SJCRH30 (cell line): ENCODE measurements at regions not wholly inside any gene's neighbourhood (a gene's known extent, or its start where the extent isn't known, plus 50 kb on each side); places are given as distances from the start of the nearest gene placed in this dataset.
"Not testable (repeated sequence)": the region's sequence is repeated elsewhere in the genome, so short reads cannot be mapped to it uniquely, and the experiment has no call there.

Experiments used
- DNase-seq, 2 experiments: peaks; one replicate each; pipeline ENCODE4 v3.0.0-alpha.2; 2015 to 2020
- H3K27ac ChIP-seq: fragments of 250-450 bp; sonication (Bioruptor Pico); 2 replicates; pipeline ENCODE4 v1.5.1; 2020; ENCODE audit warnings: mild to moderate bottlenecking, moderate library complexity
- H3K27me3 ChIP-seq: fragments of 250-450 bp; sonication (Bioruptor Pico); 2 replicates; pipeline ENCODE4 v1.5.1; 2020; ENCODE audit warnings: mild to moderate bottlenecking, moderate library complexity
- H3K36me3 ChIP-seq: fragments of 250-450 bp; sonication (Bioruptor Pico); 2 replicates; pipeline ENCODE4 v1.5.1; 2020; ENCODE audit warnings: mild to moderate bottlenecking, moderate library complexity
- H3K4me1 ChIP-seq: fragments of 250-450 bp; sonication (Bioruptor Pico); 2 replicates; pipeline ENCODE4 v1.5.1; 2020; ENCODE audit warnings: mild to moderate bottlenecking, moderate library complexity
- H3K4me3 ChIP-seq: fragments of 250-450 bp; sonication (Bioruptor Pico); 2 replicates; pipeline ENCODE4 v1.5.1; 2020; ENCODE audit warnings: mild to moderate bottlenecking, moderate library complexity
- H3K9me3 ChIP-seq: fragments of 250-450 bp; sonication (Bioruptor Pico); replicated peaks from 2 replicates; pipeline ENCODE4 v1.5.1; 2020; ENCODE audit warnings: mild to moderate bottlenecking, moderate library complexity

- H3K27me3 ChIP-seq: no peaks in the 10 kb centered on the region
- no peak for DNase-seq
- no peak overlapping the region for H3K4me3 ChIP-seq
- H3K9me3 ChIP-seq: no peaks in the 10 kb centered on the region
- no peaks in the 10 kb centered on the region for H3K36me3 ChIP-seq
- no peaks in the 10 kb centered on the region for H3K4me1 ChIP-seq
- H3K27ac ChIP-seq: no peak overlapping the region
Measured at GRCh38 chr10:23717913-23718312, 279.0 kb downstream of the OTUD1 start.

GRCh38 chr10:23718946-23719345, 280.1 kb downstream of the OTUD1 start:
- Histone ChIP-seq H3K4me3 (no peak overlapping the region), H3K27ac (no peak overlapping the region), H3K36me3 (no peaks in the 10 kb centered on the region), H3K27me3 (no peaks in the 10 kb centered on the region), H3K9me3 (no peaks in the 10 kb centered on the region), H3K4me1 (no peaks in the 10 kb centered on the region)
- no peak for DNase-seq

DNA sequence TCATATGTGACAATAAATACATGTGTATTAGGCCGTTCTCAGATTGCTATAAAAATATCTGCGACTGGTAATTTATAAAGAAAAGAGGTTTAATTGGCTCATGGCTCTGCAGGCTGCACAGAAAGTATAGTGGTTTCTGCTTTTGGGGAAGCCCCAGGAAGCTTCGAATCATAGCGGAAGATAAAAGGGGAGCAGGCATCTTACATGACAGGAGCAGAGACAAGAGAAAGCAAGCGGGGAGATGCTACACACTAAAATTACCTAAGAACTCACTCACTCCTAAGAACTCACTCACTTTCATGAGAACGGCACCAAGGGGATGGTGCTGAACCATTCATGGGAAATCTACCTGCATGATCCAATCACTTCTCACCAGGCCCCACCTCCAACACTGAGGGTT, 284.9 kb downstream of the OTUD1 start:
- Histone ChIP-seq H3K27ac (no peak overlapping the region), H3K36me3 (no peaks in the 10 kb centered on the region), H3K4me1 (no peaks in the 10 kb centered on the region), H3K27me3 (no peaks in the 10 kb centered on the region), H3K9me3 (0 out of 2 replicates have a peak, but pooled peaks cover 4% of the 10 kb centered on the region), H3K4me3 (no peak overlapping the region)
- DNase-seq: no peak

DNA sequence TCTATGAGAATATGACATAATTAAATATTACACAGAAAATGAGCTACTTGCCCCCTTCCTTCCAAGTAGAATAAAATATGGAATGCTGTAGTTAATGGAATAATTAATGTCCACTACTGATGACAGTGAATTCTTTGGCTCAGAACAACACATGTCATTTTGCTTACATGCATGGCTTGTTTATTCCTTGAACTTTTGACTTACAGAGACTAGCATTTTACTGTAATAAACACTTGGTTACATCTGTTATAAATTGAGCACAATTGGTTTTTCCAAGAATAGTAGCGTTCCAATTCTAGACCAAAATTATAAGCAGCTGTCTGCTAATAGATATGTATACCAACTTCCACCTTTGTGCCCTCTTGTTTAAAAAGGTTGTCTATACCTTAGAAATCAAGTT, 286.7 kb downstream of the OTUD1 start:
- no peak for DNase-seq
- Histone ChIP-seq H3K9me3 (0 out of 2 replicates have a peak, but pooled peaks cover 4% of the 10 kb centered on the region), H3K4me1 (no peaks in the 10 kb centered on the region), H3K4me3 (no peak overlapping the region), H3K27me3 (no peaks in the 10 kb centered on the region), H3K36me3 (no peaks in the 10 kb centered on the region), H3K27ac (no peak overlapping the region)

DNA sequence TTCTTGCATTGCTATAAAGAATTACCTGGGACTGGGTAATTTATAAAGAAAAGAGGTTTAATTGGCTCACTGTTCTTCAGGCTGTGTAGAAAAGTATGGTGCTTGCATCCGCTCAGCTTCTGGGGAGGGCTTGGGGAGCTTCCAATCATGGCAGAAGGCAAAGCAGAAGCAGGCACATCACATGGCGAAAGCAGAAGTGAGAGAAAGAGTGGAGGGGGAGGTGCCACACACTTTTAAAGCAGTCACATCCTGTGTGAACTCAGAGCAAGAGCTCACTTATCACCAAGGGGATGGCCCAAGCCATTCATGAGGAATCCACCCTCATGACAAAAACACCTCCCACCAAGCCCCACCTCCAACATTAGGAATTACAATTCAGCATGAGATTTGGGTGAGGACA, 303.5 kb downstream of the OTUD1 start:
- H3K36me3 ChIP-seq: no peaks in the 10 kb centered on the region
- no peak for DNase-seq
- H3K4me3 ChIP-seq: no peak overlapping the region
- H3K27ac ChIP-seq: no peak overlapping the region
- no peaks in the 10 kb centered on the region for H3K4me1 ChIP-seq
- H3K27me3 ChIP-seq: no peaks in the 10 kb centered on the region
- no peaks in the 10 kb centered on the region for H3K9me3 ChIP-seq

- Histone ChIP-seq H3K36me3 (no peaks in the 10 kb centered on the region), H3K4me1 (no peaks in the 10 kb centered on the region), H3K27me3 (no peaks in the 10 kb centered on the region), H3K4me3 (no peak overlapping the region), H3K27ac (no peak overlapping the region), H3K9me3 (no peaks in the 10 kb centered on the region)
- no peak for DNase-seq
Measured at GRCh38 chr10:23742807-23743206, 303.9 kb downstream of the OTUD1 start.

- Histone ChIP-seq H3K4me3 (no peak overlapping the region), H3K36me3 (no peaks in the 10 kb centered on the region), H3K9me3 (no peaks in the 10 kb centered on the region), H3K27me3 (no peaks in the 10 kb centered on the region), H3K27ac (no peak overlapping the region), H3K4me1 (no peaks in the 10 kb centered on the region)
- DNase-seq: no peak
Measured at GRCh38 chr10:23754179-23754578, 315.3 kb downstream of the OTUD1 start.

- Histone ChIP-seq H3K4me3 (no peak overlapping the region), H3K9me3 (no peaks in the 10 kb centered on the region), H3K27me3 (no peaks in the 10 kb centered on the region), H3K27ac (no peak overlapping the region), H3K4me1 (no peaks in the 10 kb centered on the region), H3K36me3 (no peaks in the 10 kb centered on the region)
- DNase-seq: no peak
Measured at GRCh38 chr10:23754941-23755340, 316.1 kb downstream of the OTUD1 start.

GRCh38 chr10:23755556-23755955, 316.7 kb downstream of the OTUD1 start:
- no peaks in the 10 kb centered on the region for H3K9me3 ChIP-seq
- H3K4me3 ChIP-seq: no peak overlapping the region
- H3K27ac ChIP-seq: no peak overlapping the region
- no peaks in the 10 kb centered on the region for H3K4me1 ChIP-seq
- H3K36me3 ChIP-seq: no peaks in the 10 kb centered on the region
- no peak for DNase-seq
- H3K27me3 ChIP-seq: no peaks in the 10 kb centered on the region

DNA sequence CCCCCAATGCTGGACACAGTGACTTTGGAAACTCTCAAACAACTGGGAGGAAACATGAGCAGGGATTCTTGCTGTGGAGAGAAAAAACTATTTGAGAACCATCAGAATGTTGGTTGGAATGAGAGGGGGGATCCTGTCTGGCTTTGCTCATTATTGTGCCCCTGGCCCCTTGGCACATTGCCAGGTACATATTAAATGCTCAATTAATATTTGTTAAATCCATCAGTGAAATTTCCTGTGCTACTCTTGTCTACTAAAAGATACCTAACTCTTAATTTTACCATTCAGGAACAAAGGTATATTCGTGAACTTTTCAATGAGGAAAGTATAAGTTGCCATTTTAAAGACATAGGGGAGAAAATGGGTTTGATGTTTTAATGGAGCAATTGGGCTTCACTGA, 329.4 kb downstream of the OTUD1 start:
- Histone ChIP-seq H3K27ac (no peak overlapping the region), H3K4me3 (no peak overlapping the region), H3K36me3 (no peaks in the 10 kb centered on the region), H3K9me3 (no peaks in the 10 kb centered on the region), H3K27me3 (no peaks in the 10 kb centered on the region), H3K4me1 (no peaks in the 10 kb centered on the region)
- DNase-seq: no peak

- Histone ChIP-seq H3K36me3 (no peaks in the 10 kb centered on the region), H3K27me3 (no peaks in the 10 kb centered on the region), H3K4me3 (no peak overlapping the region), H3K9me3 (no peaks in the 10 kb centered on the region; the same call in 1 of the 2 replicates), H3K27ac (no peak overlapping the region), H3K4me1 (no peaks in the 10 kb centered on the region)
- no peak for DNase-seq
Measured at GRCh38 chr10:23777153-23777552, 338.3 kb downstream of the OTUD1 start.

DNA sequence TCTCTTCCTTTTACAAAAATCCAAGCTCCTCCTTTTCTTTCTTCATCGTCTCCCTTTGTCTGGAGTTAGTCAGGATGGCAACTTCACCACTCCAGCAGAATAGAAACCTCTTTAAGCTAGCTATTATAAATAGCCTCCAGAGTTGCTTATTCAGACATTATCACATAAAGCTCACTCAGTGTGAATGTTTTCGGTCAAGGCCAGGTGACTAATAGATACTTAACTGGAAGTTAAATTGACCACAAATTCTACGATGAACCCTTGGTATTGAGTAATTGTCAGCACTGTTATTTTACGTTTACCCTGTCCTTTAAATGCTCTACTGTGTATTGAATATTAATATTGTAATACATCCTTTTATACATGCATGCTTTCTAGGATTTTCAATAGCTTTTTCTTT, 340.4 kb downstream of the OTUD1 start:
- H3K9me3 ChIP-seq: no peaks in the 10 kb centered on the region; the same call in 1 of the 2 replicates
- no peaks in the 10 kb centered on the region for H3K27me3 ChIP-seq

GRCh38 chr10:23780331-23780730, 341.5 kb downstream of the OTUD1 start:
- no peaks in the 10 kb centered on the region for H3K36me3 ChIP-seq
- H3K27me3 ChIP-seq: no peaks in the 10 kb centered on the region
- no peak overlapping the region for H3K27ac ChIP-seq
- no peak for DNase-seq
- H3K4me1 ChIP-seq: no peaks in the 10 kb centered on the region
- H3K9me3 ChIP-seq: no peaks in the 10 kb centered on the region; the same call in 1 of the 2 replicates
- H3K4me3 ChIP-seq: no peak overlapping the region

More for the DNA sequence above, 340.4 kb downstream of the OTUD1 start:
- Histone ChIP-seq H3K4me3 (no peak overlapping the region), H3K27ac (no peak overlapping the region), H3K4me1 (no peaks in the 10 kb centered on the region), H3K36me3 (no peaks in the 10 kb centered on the region)
- DNase-seq: no peak

- Histone ChIP-seq H3K4me3 (no peak overlapping the region), H3K36me3 (no peaks in the 10 kb centered on the region), H3K4me1 (no peaks in the 10 kb centered on the region), H3K27me3 (no peaks in the 10 kb centered on the region; the same call in 1 of the 2 replicates), H3K27ac (no peak overlapping the region), H3K9me3 (0 out of 2 replicates have a peak, but pooled peaks cover 2% of the 10 kb centered on the region)
- no peak for DNase-seq
Measured at GRCh38 chr10:23786594-23786993, 347.7 kb downstream of the OTUD1 start.

DNA sequence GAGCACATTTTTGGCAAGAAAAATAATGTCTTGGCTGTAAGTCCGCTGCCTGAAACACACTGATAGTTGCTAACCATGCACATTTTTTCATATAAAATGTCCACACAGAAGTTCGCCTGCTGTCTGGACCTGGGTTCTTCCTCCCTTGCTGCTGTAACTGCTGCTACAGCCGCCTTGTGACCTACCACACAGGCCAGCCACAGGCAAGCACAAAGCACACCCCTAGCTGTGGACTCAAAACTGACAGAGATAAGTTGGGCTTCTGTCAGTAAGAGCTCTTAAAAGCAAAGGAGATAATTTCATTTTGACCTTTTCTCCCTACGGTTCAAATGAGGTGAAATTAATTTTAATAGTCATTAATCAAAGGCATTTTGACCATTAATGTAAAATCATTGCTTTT, 354.7 kb downstream of the OTUD1 start:
- DNase-seq: no peak

DNA sequence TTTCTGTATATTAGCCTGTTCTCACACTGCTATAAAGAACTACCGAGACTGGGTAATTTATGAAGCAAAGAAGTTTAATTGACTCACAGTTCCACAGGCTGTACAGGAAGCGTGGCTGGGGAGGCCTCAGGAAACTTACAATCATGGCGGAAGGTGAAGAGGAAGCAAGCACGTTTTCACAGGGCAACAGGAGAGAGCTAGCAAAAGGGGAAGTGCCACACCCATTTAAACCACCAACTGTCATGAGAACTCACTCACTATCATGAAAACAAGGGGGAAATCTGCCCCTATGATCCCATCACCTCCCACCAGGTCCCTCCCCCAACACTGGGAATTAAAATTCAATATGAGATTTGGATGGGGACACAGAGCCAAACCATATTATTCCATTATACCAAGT, 358.6 kb downstream of the OTUD1 start:
- not testable (repeated sequence) for DNase-seq

More for the DNA sequence above, 354.7 kb downstream of the OTUD1 start:
- H3K4me1 ChIP-seq: no peaks in the 10 kb centered on the region
- H3K27ac ChIP-seq: no peak overlapping the region
- no peak overlapping the region for H3K4me3 ChIP-seq
- H3K9me3 ChIP-seq: 0 out of 2 replicates have a peak, but pooled peaks cover 2% of the 10 kb centered on the region
- no peaks in the 10 kb centered on the region for H3K27me3 ChIP-seq
- H3K36me3 ChIP-seq: no peaks in the 10 kb centered on the region

More for the DNA sequence above, 358.6 kb downstream of the OTUD1 start:
- H3K4me3 ChIP-seq, H3K9me3 ChIP-seq, H3K27me3 ChIP-seq, H3K27ac ChIP-seq, H3K36me3 ChIP-seq, H3K4me1 ChIP-seq: not testable (repeated sequence)
